Keratinocyte (primary cell): ENCODE measurements at regions not wholly inside any gene's neighbourhood (a gene's known extent, or its start where the extent isn't known, plus 50 kb on each side); places are given as distances from the start of the nearest gene placed in this dataset.

Experiments used
- DNase-seq: peaks from one replicate; pipeline ENCODE4 v3.0.0-alpha.2; 2011; ENCODE audit warnings: low read depth, missing footprints, low spot score
- FAIRE-seq: peaks from 2 replicates; lab custom pipeline; 2011; peaks lifted over from hg19 to GRCh38; lab: Jason Lieb, UNC
- H2AFZ ChIP-seq: 2 replicates; pipeline ENCODE4 v1.6.0; 2012; ENCODE audit warnings: low read length, control low read depth, inconsistent platforms; ENCODE audit not compliant: control insufficient read depth
- H3K27ac ChIP-seq: 2 replicates; pipeline ENCODE4 v1.5.1; 2011; ENCODE audit warnings: low read length; ENCODE audit not compliant: control insufficient read depth, insufficient read depth
- H3K27me3 ChIP-seq: 3 replicates; pipeline ENCODE4 v1.6.0; 2011; ENCODE audit warnings: low read length; ENCODE audit not compliant: control insufficient read depth, insufficient read depth; ENCODE audit errors: extremely low read depth
- H3K36me3 ChIP-seq, 2 experiments: 2 replicates in 1 of 2; 3 replicates in 1 of 2; pipeline ENCODE4 v1.5.1; 2011; ENCODE audit warnings: low read length in 2 of 2, mild to moderate bottlenecking in 1 of 2; ENCODE audit not compliant: control insufficient read depth in 2 of 2, insufficient read depth in 2 of 2; ENCODE audit errors: extremely low read depth in 1 of 2
- H3K4me1 ChIP-seq: 3 replicates; pipeline ENCODE4 v1.5.1; 2011; ENCODE audit warnings: low read length; ENCODE audit not compliant: control insufficient read depth, insufficient read depth; ENCODE audit errors: extremely low read depth
- H3K4me2 ChIP-seq: 3 replicates; pipeline ENCODE4 v1.6.0; 2011; ENCODE audit warnings: low read depth, low read length; ENCODE audit not compliant: control insufficient read depth, insufficient read depth; ENCODE audit errors: extremely low read depth
- H3K4me3 ChIP-seq, 3 experiments: fragments of 200-600 bp in 1 of 3; sonication (generic) in 1 of 3; 2 replicates in 2 of 3; 3 replicates in 1 of 3; pipeline ENCODE4 v1.5.1; 2011 to 2016; ENCODE audit warnings: low read length in 3 of 3, mild to moderate bottlenecking in 3 of 3, control low read depth in 2 of 3, inconsistent platforms in 1 of 3, low read depth in 1 of 3, mixed read lengths in 1 of 3, mixed run types in 1 of 3, moderate library complexity in 1 of 3; ENCODE audit not compliant: control insufficient read depth in 2 of 3, insufficient read depth in 2 of 3; ENCODE audit errors: extremely low read depth in 1 of 3
- H3K79me2 ChIP-seq: 2 replicates; pipeline ENCODE4 v1.6.0; 2012; ENCODE audit warnings: low read length; ENCODE audit not compliant: control insufficient read depth, insufficient read depth
- H3K9ac ChIP-seq: 3 replicates; pipeline ENCODE4 v1.6.0; 2011; ENCODE audit warnings: low read length; ENCODE audit not compliant: control insufficient read depth, insufficient read depth; ENCODE audit errors: extremely low read depth
- H3K9me1 ChIP-seq: 3 replicates; pipeline ENCODE4 v1.6.0; 2011; ENCODE audit warnings: low read length; ENCODE audit not compliant: control insufficient read depth, insufficient read depth; ENCODE audit errors: extremely low read depth
- H3K9me3 ChIP-seq: 2 replicates; pipeline ENCODE4 v1.5.1; 2012; ENCODE audit warnings: low read depth, low read length; ENCODE audit not compliant: control insufficient read depth
- H4K20me1 ChIP-seq: 3 replicates; pipeline ENCODE4 v1.6.0; 2011; ENCODE audit warnings: low read length; ENCODE audit not compliant: control insufficient read depth, insufficient read depth; ENCODE audit errors: extremely low read depth
- CTCF ChIP-seq, 3 experiments: IDR thresholded peaks in 1 of 3; conservative IDR thresholded peaks in 1 of 3; optimal IDR thresholded peaks in 1 of 3; 2 replicates in 2 of 3; 3 replicates in 1 of 3; pipeline versions ENCODE3 to v1.5.1; 2011; ENCODE audit warnings: low read length in 3 of 3, mild to moderate bottlenecking in 3 of 3, moderate library complexity in 2 of 3, control low read depth in 1 of 3, inconsistent platforms in 1 of 3; ENCODE audit not compliant: insufficient read depth in 2 of 3; ENCODE audit errors: extremely low read depth in 1 of 3
- EZH2 ChIP-seq: IDR thresholded peaks from one replicate; pipeline ENCODE4 v1.6.1; 2012; ENCODE audit warnings: inconsistent platforms, mild to moderate bottlenecking, low read length, moderate library complexity
- dilution Hi-C: fragments of 300-500 bp; cut with MboI; formaldehyde crosslinking; loops from one replicate; pipeline ENCODE4 v1.7.0; 2020; ENCODE audit warnings: low sequenced_read_pairs; ENCODE audit not compliant: extremely low pct_ligation_motif_present

GRCh38 chr12:58074259-58074658 lies 132.9 kb downstream of the ATP23 start:
- H3K9me3 ChIP-seq: no peaks in the 10 kb centered on the region
- no peak for TF ChIP-seq EZH2
- no peaks in the 10 kb centered on the region for H3K27me3 ChIP-seq
- no peaks in the 10 kb centered on the region for H3K79me2 ChIP-seq
- DNase-seq (no peak), FAIRE-seq (no peak)
- dilution Hi-C loops: no loop called here
- H3K9ac ChIP-seq: no peak overlapping the region
- peaks cover 14% of the 10 kb centered on the region for H3K4me1 ChIP-seq
- no peaks in the 10 kb centered on the region for H3K9me1 ChIP-seq
- no peaks in the 10 kb centered on the region for H3K36me3 ChIP-seq
- no peaks in the 10 kb centered on the region for H4K20me1 ChIP-seq
- no peak overlapping the region for H3K27ac ChIP-seq
- no peak overlapping the region for H3K4me2 ChIP-seq
- H2AFZ ChIP-seq: no peak overlapping the region
- no peak overlapping the region for H3K4me3 ChIP-seq

DNA sequence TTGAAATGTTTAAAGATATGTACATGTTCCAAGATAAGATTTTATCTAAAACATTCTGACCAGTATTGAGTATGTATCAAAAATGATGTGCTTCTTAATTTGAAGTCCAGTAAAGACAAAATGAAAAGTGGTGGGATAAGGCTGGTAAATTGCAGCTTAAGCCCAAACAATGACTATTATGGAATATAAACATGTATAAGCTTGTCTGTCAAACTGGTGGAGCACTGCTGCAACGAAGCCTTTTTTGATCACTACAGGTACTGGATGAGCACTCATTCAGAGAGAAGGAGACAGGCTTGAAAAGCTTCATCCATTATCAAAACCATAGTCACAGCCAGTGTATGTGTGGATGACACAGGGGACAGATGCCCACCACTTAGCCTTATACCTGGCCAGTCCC lies 138.4 kb downstream of the ATP23 start:
- dilution Hi-C loops: no loop called here
- no peaks in the 10 kb centered on the region for H3K9me1 ChIP-seq

More for the DNA sequence above, 138.4 kb downstream of the ATP23 start:
- no peak overlapping the region for H3K27ac ChIP-seq
- DNase-seq (no peak), FAIRE-seq (peak; percentile 49)
- no peak overlapping the region for H3K9ac ChIP-seq
- H3K36me3 ChIP-seq: no peaks in the 10 kb centered on the region
- peaks cover 3% of the 10 kb centered on the region for H3K4me1 ChIP-seq
- H2AFZ ChIP-seq: no peak overlapping the region
- H3K4me3 ChIP-seq: no peak overlapping the region
- H4K20me1 ChIP-seq: no peaks in the 10 kb centered on the region
- no peaks in the 10 kb centered on the region for H3K27me3 ChIP-seq
- no peaks in the 10 kb centered on the region for H3K9me3 ChIP-seq
- no peak overlapping the region for H3K4me2 ChIP-seq
- no peaks in the 10 kb centered on the region for H3K79me2 ChIP-seq
- TF ChIP-seq EZH2 (no peak), CTCF (optimal IDR thresholded peaks at IDR 0.05 in 1 of 3, IDR thresholded peaks at IDR 0.05 in 1 of 3, conservative IDR thresholded peaks at IDR 0.05 in 1 of 3; ENCODE audit: extremely low read depth in 1 of 3, insufficient read depth in 2 of 3, low read length in 3 of 3) (no peak)
